SK-N-SH (cell line): ENCODE measurements at regions not wholly inside any gene's neighbourhood (a gene's known extent, or its start where the extent isn't known, plus 50 kb on each side); places are given as distances from the start of the nearest gene placed in this dataset.

Source experiments
- CTCF ChIA-PET: fragments of 300-600, 350-600 bp; formaldehyde crosslinking; extraction: SDS; loops from one replicate; lab custom pipeline; 2021; lab: Yijun Ruan, JAX
- POLR2A ChIA-PET: fragments of 350-600 bp; sonication (Branson Sonifier 250); formaldehyde crosslinking; extraction: SDS; loops from one replicate; lab custom pipeline; 2020; ENCODE audit warnings: antibody characterized with exemption, inconsistent platforms; lab: Yijun Ruan, JAX
- DNase-seq: peaks from one replicate; pipeline ENCODE4 v3.0.0; 2012
- H2AFZ ChIP-seq: fragments of 200-600 bp; sonication (generic); 2 replicates; pipeline ENCODE4 v1.8.1; 2016; ENCODE audit warnings: antibody characterized with exemption, mild to moderate bottlenecking, low read depth
- H3F3A ChIP-seq: fragments of 200-600 bp; sonication (generic); replicated peaks from 2 replicates; pipeline ENCODE3; 2016; ENCODE audit warnings: antibody characterized with exemption, mild to moderate bottlenecking; ENCODE audit not compliant: insufficient read depth
- H3K27ac ChIP-seq, 2 experiments: fragments of 200-500 bp in 1 of 2; fragments of 200-600 bp in 1 of 2; sonication (Bioruptor generic) in 1 of 2; sonication (generic), shearing (Covaris generic) in 1 of 2; 2 replicates each; pipeline versions ENCODE4 v1.5.1 to v1.6.1; 2014 to 2016; ENCODE audit warnings: low read depth in 2 of 2, inconsistent platforms in 1 of 2, low read length in 1 of 2, mild to moderate bottlenecking in 1 of 2, mixed read lengths in 1 of 2
- H3K27me3 ChIP-seq: fragments of 200-600 bp; sonication (generic), shearing (Covaris generic); 2 replicates; pipeline ENCODE4 v1.6.1; 2016; ENCODE audit warnings: mixed run types; ENCODE audit not compliant: insufficient read depth
- H3K36me3 ChIP-seq, 2 experiments: fragments of 200-500 bp in 1 of 2; fragments of 200-600 bp in 1 of 2; sonication (Bioruptor generic) in 1 of 2; sonication (generic) in 1 of 2; replicated peaks in 1 of 2; 2 replicates each; pipeline versions ENCODE3 to v1.5.1; 2014 to 2016; ENCODE audit warnings: low read length in 1 of 2, mild to moderate bottlenecking in 1 of 2; ENCODE audit not compliant: insufficient read depth in 2 of 2, control insufficient read depth in 1 of 2
- H3K4me1 ChIP-seq, 2 experiments: fragments of 200-500 bp in 1 of 2; fragments of 200-600 bp in 1 of 2; sonication (Bioruptor generic) in 1 of 2; sonication (generic), shearing (Covaris generic) in 1 of 2; 2 replicates each; pipeline versions ENCODE4 v1.5.1 to v1.6.1; 2014 to 2016; ENCODE audit warnings: low read depth in 1 of 2, low read length in 1 of 2, mixed run types in 1 of 2; ENCODE audit not compliant: insufficient read depth in 2 of 2, control insufficient read depth in 1 of 2
- H3K4me2 ChIP-seq: fragments of 200-600 bp; sonication (generic), shearing (Covaris generic); 2 replicates; pipeline ENCODE4 v1.6.1; 2017; ENCODE audit warnings: mixed run types
- H3K4me3 ChIP-seq, 2 experiments: fragments of 200-500 bp in 1 of 2; fragments of 200-600 bp in 1 of 2; sonication (Bioruptor generic) in 1 of 2; sonication (generic), shearing (Covaris generic) in 1 of 2; 2 replicates each; pipeline versions ENCODE4 v1.5.1 to v1.8.1; 2014 to 2016; ENCODE audit warnings: low read depth in 2 of 2, inconsistent platforms in 1 of 2, low read length in 1 of 2, mild to moderate bottlenecking in 1 of 2, mixed read lengths in 1 of 2, moderate library complexity in 1 of 2
- H3K79me2 ChIP-seq: fragments of 200-600 bp; sonication (generic); 2 replicates; pipeline ENCODE4 v1.8.1; 2017; ENCODE audit warnings: mild to moderate bottlenecking; ENCODE audit not compliant: insufficient read depth
- H3K9ac ChIP-seq: fragments of 200-600 bp; sonication (generic); 2 replicates; pipeline ENCODE4 v1.6.1; 2017; ENCODE audit warnings: mixed run types
- H3K9me2 ChIP-seq: fragments of 200-600 bp; sonication (generic); 2 replicates; pipeline ENCODE4 v1.6.1; 2017; ENCODE audit warnings: mixed run types
- H3K9me3 ChIP-seq: fragments of 200-600 bp; sonication (generic); 2 replicates; pipeline ENCODE4 v1.6.1; 2017; ENCODE audit warnings: mixed run types, mild to moderate bottlenecking, moderate library complexity
- H4K20me1 ChIP-seq: fragments of 200-600 bp; sonication (generic); 2 replicates; pipeline ENCODE4 v1.6.1; 2017; ENCODE audit warnings: mild to moderate bottlenecking, mixed run types; ENCODE audit not compliant: insufficient read depth
- EP300 ChIP-seq, 2 experiments: IDR thresholded peaks; 2 replicates each; pipeline versions ENCODE4 v1.4.0 to v1.6.1; 2012; ENCODE audit warnings: borderline replicate concordance in 1 of 2, low read depth in 1 of 2, low read length in 1 of 2
- FOSL2 ChIP-seq: IDR thresholded peaks from 2 replicates; pipeline ENCODE4 v1.4.0; 2012; ENCODE audit warnings: low read depth, mild to moderate bottlenecking, moderate library complexity, borderline replicate concordance
- FOXM1 ChIP-seq: IDR thresholded peaks from 2 replicates; pipeline ENCODE4 v1.4.0; 2012; ENCODE audit warnings: low read depth, mild to moderate bottlenecking
- IRF3 ChIP-seq: fragments of 150-350 bp; IDR thresholded peaks from 2 replicates; pipeline ENCODE4 v1.6.1; 2016; ENCODE audit warnings: mild to moderate bottlenecking, low read depth, low read length
- JUND ChIP-seq: IDR thresholded peaks from 2 replicates; pipeline ENCODE4 v1.4.0; 2012
- MXI1 ChIP-seq: IDR thresholded peaks from 2 replicates; pipeline ENCODE4 v1.6.1; 2012; ENCODE audit warnings: mild to moderate bottlenecking, low read depth, low read length, improper control_type of control experiment
- NFIC ChIP-seq: IDR thresholded peaks from 2 replicates; pipeline ENCODE4 v1.4.0; 2012; ENCODE audit warnings: borderline replicate concordance
- NRF1 ChIP-seq: IDR thresholded peaks from 2 replicates; pipeline ENCODE4 v1.6.1; 2012; ENCODE audit warnings: low read depth, mild to moderate bottlenecking, low read length
- PBX3 ChIP-seq: IDR thresholded peaks from 2 replicates; pipeline ENCODE4; 2012
- POLR2AphosphoS5 ChIP-seq: IDR thresholded peaks from 2 replicates; pipeline ENCODE4 v1.6.1; 2012; ENCODE audit warnings: low read depth, low read length
- RAD21 ChIP-seq: IDR thresholded peaks from 2 replicates; pipeline ENCODE4 v1.6.1; 2012; ENCODE audit warnings: mild to moderate bottlenecking, low read length
- RCOR1 ChIP-seq: fragments of 150-350 bp; IDR thresholded peaks from 2 replicates; pipeline ENCODE4 v1.6.1; 2017; ENCODE audit warnings: antibody characterized with exemption, low read length
- REST ChIP-seq: IDR thresholded peaks from 2 replicates; pipeline ENCODE4 v1.6.1; 2012; ENCODE audit warnings: mild to moderate bottlenecking, low read depth, low read length, moderate library complexity
- RFX5 ChIP-seq: IDR thresholded peaks from 2 replicates; pipeline ENCODE4 v1.6.1; 2012; ENCODE audit warnings: mild to moderate bottlenecking, improper control_type of control experiment, low read length
- RXRA ChIP-seq: IDR thresholded peaks from 2 replicates; pipeline ENCODE4 v1.4.0; 2012; ENCODE audit warnings: low read depth, mild to moderate bottlenecking, borderline replicate concordance
- SIN3A ChIP-seq: IDR thresholded peaks from 2 replicates; pipeline ENCODE4 v1.6.1; 2012; ENCODE audit warnings: low read depth, mild to moderate bottlenecking, low read length, moderate library complexity, borderline replicate concordance
- SMC3 ChIP-seq: IDR thresholded peaks from 2 replicates; pipeline ENCODE4 v1.6.1; 2012; ENCODE audit warnings: low read depth, low read length, improper control_type of control experiment
- TAF1 ChIP-seq: IDR thresholded peaks from 2 replicates; pipeline ENCODE4 v1.6.1; 2012; ENCODE audit warnings: low read depth, mild to moderate bottlenecking, low read length, moderate library complexity, borderline replicate concordance
- USF1 ChIP-seq: IDR thresholded peaks from 2 replicates; pipeline ENCODE4 v1.4.0; 2012; ENCODE audit warnings: low read depth, borderline replicate concordance
- ZBTB33 ChIP-seq: IDR thresholded peaks from 2 replicates; pipeline ENCODE4 v1.4.0; 2012; ENCODE audit warnings: low read depth, borderline replicate concordance
- WGBS: methylation state at CpG from one replicate; pipeline ENCODE4 v1.1.6; 2017; ENCODE audit warnings: low lambda C conversion rate; 5-methylcytosine and 5-hydroxymethylcytosine counted together

- Histone ChIP-seq H3K4me2 (no peak overlapping the region), H3K27ac (no peak overlapping the region), H3K9me2 (no peaks in the 10 kb centered on the region), H3K79me2 (no peaks in the 10 kb centered on the region), H3K4me1 (no peaks in the 10 kb centered on the region), H3K4me3 (no peak overlapping the region), H3K9me3 (no peaks in the 10 kb centered on the region), H3K36me3 (no peaks in the 10 kb centered on the region), H3K27me3 (no peaks in the 10 kb centered on the region), H2AFZ (no peak overlapping the region), H3F3A (no peaks in the 10 kb centered on the region), H4K20me1 (no peaks in the 10 kb centered on the region), H3K9ac (no peak overlapping the region)
- WGBS = 12% methylated on average over 1 of the region's 1 CpG
- POLR2A ChIA-PET = no interaction called here
- CTCF ChIA-PET = no interaction called here
- no peak for DNase-seq
- TF ChIP-seq NRF1 (no peak), RFX5 (no peak), TAF1 (no peak), EP300 (IDR thresholded peaks at IDR 0.05; ENCODE audit: borderline replicate concordance in 1 of 2, low read depth in 1 of 2, low read length in 1 of 2) (no peak), POLR2AphosphoS5 (no peak), NFIC (no peak)
These were observed 174.7 kb downstream of the CYLC2 start for GRCh38 chr9:103169798-103170197.

- Histone ChIP-seq H2AFZ (no peak overlapping the region), H4K20me1 (no peaks in the 10 kb centered on the region), H3K9me2 (no peaks in the 10 kb centered on the region), H3K4me3 (no peak overlapping the region), H3K27me3 (no peaks in the 10 kb centered on the region), H3F3A (no peaks in the 10 kb centered on the region), H3K4me2 (no peak overlapping the region), H3K9me3 (no peaks in the 10 kb centered on the region), H3K79me2 (no peaks in the 10 kb centered on the region), H3K9ac (no peak overlapping the region), H3K36me3 (no peaks in the 10 kb centered on the region), H3K27ac (peak overlapping the region in 1 of 2 experiments; percentile 73; a peak in 2 of 4 replicates), H3K4me1 (peaks cover 0 to 6% of the 10 kb centered on the region in 2 experiments; a peak in 1 of 4 replicates)
- 4% methylated on average over 6 of the region's 6 CpGs for WGBS
- ChIA-PET CTCF (interaction anchor here (1.4 kb wide), 1 partner anchor 42 kb away, joined by 4 read pairs; no protein-coding TSS in a partner anchor), POLR2A (no interaction called here)
- DNase-seq = peak; percentile 42
- no peak for TF ChIP-seq IRF3
- no peak for TF ChIP-seq REST
- no peak for TF ChIP-seq JUND
- no peak for TF ChIP-seq RXRA
- TF ChIP-seq RCOR1 = no peak; the same call in 1 of the 2 replicates
- no peak for TF ChIP-seq ZBTB33
- TF ChIP-seq RAD21 = 0 out of 2 replicates have a peak, but pooled peaks have one; percentile 2
- no peak for TF ChIP-seq PBX3
- TF ChIP-seq MXI1 = no peak
- TF ChIP-seq USF1 = no peak
- peak in 1 of 2 experiments; percentile 64; a peak in 2 of 4 replicates for TF ChIP-seq EP300 (IDR thresholded peaks at IDR 0.05; ENCODE audit: borderline replicate concordance in 1 of 2, low read depth in 1 of 2, low read length in 1 of 2)
- TF ChIP-seq FOXM1 = no peak
- no peak for TF ChIP-seq SIN3A
- no peak for TF ChIP-seq FOSL2
- TF ChIP-seq NRF1 = no peak
- TF ChIP-seq SMC3 = no peak
These were observed 188.6 kb downstream of the CYLC2 start for GRCh38 chr9:103183701-103184171.
